ENCODE measurements at regions not wholly inside any gene's neighbourhood (a gene's known extent, or its start where the extent isn't known, plus 50 kb on each side); places are given as distances from the start of the nearest gene placed in this dataset.
A peak's percentile ranks its signal among the peaks of the same experiment; 100 is the strongest.

DNA sequence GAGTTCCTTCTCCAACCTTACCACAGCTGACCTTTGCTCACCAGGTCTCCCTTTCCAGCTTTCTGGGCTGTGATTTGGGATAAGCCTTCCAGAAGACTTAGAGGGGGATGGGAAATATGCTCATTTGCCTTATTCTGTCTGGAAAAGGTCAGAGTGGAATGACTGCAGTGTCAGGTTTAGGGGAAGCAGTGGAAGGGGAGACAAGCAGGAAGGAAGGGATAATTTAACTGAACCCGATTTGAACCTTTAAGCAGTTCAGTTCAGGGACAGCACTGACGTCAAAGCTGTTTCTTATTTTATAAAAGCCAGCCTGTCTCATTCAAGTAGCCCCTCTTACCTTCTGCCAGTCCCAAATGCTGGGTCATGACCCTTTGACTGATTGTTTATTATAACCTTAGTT, 418.4 kb upstream of the RARB start:
- CTCF ChIA-PET = no interaction called here
- DNase-seq (ENCODE audit: low spot score) = no peak
- POLR2A ChIA-PET (ENCODE audit: low non-redundant PET) = no interaction called here
- H3K27ac ChIP-seq = no peak overlapping the region
- TF ChIP-seq, protein P1, sequence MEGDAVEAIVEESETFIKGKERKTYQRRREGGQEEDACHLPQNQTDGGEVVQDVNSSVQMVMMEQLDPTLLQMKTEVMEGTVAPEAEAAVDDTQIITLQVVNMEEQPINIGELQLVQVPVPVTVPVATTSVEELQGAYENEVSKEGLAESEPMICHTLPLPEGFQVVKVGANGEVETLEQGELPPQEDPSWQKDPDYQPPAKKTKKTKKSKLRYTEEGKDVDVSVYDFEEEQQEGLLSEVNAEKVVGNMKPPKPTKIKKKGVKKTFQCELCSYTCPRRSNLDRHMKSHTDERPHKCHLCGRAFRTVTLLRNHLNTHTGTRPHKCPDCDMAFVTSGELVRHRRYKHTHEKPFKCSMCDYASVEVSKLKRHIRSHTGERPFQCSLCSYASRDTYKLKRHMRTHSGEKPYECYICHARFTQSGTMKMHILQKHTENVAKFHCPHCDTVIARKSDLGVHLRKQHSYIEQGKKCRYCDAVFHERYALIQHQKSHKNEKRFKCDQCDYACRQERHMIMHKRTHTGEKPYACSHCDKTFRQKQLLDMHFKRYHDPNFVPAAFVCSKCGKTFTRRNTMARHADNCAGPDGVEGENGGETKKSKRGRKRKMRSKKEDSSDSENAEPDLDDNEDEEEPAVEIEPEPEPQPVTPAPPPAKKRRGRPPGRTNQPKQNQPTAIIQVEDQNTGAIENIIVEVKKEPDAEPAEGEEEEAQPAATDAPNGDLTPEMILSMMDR (conservative IDR thresholded peaks at IDR 0.05; ENCODE audit: low read depth) = no peak

DNA sequence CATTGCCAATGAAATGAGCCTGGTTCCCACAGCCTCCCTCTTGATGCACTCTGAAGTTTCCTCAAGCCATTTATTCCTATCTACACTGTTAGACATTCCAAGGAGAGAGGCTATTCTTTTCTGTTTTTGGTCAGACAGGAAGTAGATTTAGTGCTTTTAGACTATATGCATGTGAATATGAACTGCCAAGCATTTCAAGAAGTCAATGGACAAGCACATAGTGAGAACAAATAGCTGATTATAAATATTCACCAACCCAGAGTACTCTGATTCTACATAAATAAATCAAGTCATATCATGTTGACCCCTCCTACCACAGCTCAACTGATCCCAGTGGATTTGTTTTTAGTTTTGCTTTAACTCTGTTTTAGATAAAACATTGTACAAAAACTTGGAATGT, 412.5 kb upstream of the RARB start:
- TF ChIP-seq, protein P1 (conservative IDR thresholded peaks at IDR 0.05; ENCODE audit: low read depth) = no peak
- no peak for DNase-seq (ENCODE audit: low spot score)
- ChIA-PET POLR2A (ENCODE audit: low non-redundant PET) (no interaction called here), CTCF (no interaction called here)
- no peak overlapping the region for H3K27ac ChIP-seq

DNA sequence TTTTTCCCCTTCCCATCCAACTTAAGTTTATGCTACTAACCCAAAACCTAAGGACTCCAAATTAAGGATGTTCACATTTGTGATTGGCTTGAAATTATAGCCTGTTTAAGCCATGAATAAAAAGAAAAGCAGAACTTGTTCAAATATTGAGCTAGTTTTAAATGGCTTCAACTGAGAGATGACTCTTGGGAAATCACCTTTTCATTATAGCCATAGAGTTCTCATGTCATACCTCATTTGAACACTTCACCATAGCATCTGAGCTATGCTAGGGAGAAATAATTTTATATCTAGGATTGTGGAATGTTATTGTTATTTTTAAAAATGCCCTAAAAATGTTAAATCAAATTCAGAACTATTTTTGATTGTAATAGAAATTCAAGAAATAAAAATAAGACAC, 409.2 kb upstream of the RARB start:
- no peak overlapping the region for H3K27ac ChIP-seq
- TF ChIP-seq, protein P1 (conservative IDR thresholded peaks at IDR 0.05; ENCODE audit: low read depth) = no peak
- POLR2A ChIA-PET (ENCODE audit: low non-redundant PET) = no interaction called here
- DNase-seq (ENCODE audit: low spot score) = no peak
- CTCF ChIA-PET = interaction anchor here (0.6 kb wide), 1 partner anchor 1521 kb away, joined by 4 read pairs; no protein-coding TSS in a partner anchor

DNA sequence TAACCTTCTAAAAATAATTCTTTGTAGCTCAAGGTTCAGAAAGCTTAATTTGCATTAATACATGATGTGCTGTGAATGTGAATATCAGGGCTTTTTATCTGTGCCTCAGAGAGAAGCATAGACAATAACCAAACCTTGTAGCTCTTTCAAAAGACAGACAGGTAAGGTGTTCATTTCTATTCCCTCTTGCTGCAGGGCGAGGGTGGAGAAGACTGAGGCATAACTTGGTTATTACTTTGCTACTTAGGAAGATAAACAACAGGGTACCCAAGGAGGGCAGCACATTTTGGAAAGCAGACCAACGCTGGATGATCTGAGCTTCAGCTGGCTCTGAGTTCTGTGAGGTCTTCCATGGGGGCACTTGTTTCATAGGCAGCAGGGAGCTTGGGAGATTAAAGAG, 408.6 kb upstream of the RARB start:
- POLR2A ChIA-PET (ENCODE audit: low non-redundant PET) = no interaction called here
- H3K27ac ChIP-seq = no peak overlapping the region
- no peak for DNase-seq (ENCODE audit: low spot score)
- TF ChIP-seq, protein P1 (conservative IDR thresholded peaks at IDR 0.05; ENCODE audit: low read depth) = no peak
- CTCF ChIA-PET = interaction anchor here (0.6 kb wide), 1 partner anchor 1520 kb away, joined by 4 read pairs; no protein-coding TSS in a partner anchor

DNA sequence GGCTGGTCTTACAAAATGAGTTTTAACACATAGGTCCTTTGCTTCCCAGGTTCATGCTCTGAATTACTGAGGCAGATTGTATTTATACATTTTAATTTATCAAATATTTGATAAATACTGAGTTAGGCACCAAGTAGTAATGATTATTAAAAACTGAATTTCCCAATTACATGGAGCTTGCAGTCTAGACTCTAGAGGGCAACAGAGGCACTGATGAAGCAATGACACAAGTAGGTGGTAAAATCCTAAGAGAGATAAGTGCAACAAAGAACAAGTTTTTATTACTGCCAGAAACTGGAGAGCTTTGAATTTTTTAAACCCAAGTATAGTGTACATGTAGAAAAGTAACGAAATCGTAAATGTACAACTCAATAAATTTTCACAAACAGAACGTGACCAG, 406.2 kb upstream of the RARB start:
- ChIA-PET POLR2A (ENCODE audit: low non-redundant PET) (no interaction called here), CTCF (interaction anchor here (0.6 to 0.8 kb wide), 5 partner anchors 70 to 522 kb away, joined by 3 read pairs; no protein-coding TSS in a partner anchor)
- no peak overlapping the region for H3K27ac ChIP-seq
- TF ChIP-seq, protein P1 (conservative IDR thresholded peaks at IDR 0.05; ENCODE audit: low read depth) = 0 out of 2 replicates have a peak, but pooled peaks have one; percentile 7
- DNase-seq (ENCODE audit: low spot score) = peak; percentile 2

DNA sequence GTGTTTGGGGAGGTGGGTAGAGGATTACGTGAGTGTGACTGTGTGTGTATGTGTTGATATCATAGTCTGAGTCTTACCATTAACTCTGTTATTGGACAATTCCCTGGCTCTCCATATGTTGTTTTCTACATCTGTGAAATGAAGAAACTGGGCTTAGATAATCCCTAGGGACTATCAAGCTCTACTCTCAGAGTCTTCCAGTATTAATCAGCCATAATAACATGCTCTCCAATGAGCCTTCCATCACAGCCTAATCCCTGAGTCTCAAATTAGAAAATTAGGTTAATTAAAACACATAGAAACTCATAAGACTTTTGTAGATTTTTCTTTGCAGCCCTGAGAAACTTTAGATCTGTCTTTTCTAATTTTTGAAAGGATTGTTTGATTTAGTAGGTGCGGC, 404.2 kb upstream of the RARB start:
- DNase-seq (ENCODE audit: low spot score) = no peak
- TF ChIP-seq, protein P1 (conservative IDR thresholded peaks at IDR 0.05; ENCODE audit: low read depth) = no peak
- ChIA-PET CTCF (interaction anchor here (0.6 kb wide), 1 partner anchor 250 kb away, joined by 3 read pairs; no protein-coding TSS in a partner anchor), POLR2A (ENCODE audit: low non-redundant PET) (no interaction called here)
- no peak overlapping the region for H3K27ac ChIP-seq

DNA sequence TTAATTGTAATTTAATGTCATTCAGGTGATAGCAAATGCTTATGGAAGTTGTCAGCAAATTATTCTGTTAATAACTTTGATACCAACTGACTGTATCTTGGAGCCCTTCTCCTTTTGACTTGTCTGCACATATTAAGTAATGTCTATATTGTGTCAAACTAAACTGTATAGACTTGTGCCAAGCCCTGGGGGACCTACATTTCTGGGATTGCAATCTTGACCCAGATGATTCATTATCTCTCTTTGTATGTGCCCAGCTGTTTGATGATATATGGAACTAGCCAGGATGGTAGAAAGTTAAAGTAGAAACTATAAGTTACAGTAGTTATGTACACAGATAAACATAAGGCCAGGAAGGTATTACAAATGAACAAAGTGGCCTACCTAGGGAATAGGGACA, 402.8 kb upstream of the RARB start:
- POLR2A ChIA-PET (ENCODE audit: low non-redundant PET) = no interaction called here
- CTCF ChIA-PET = no interaction called here
- H3K27ac ChIP-seq = no peak overlapping the region
- TF ChIP-seq, protein P1 (conservative IDR thresholded peaks at IDR 0.05; ENCODE audit: low read depth) = no peak
- DNase-seq (ENCODE audit: low spot score) = no peak

Data from RWPE1 (cell line).